H1 (cell line): ENCODE measurements at regions not wholly inside any gene's neighbourhood (a gene's known extent, or its start where the extent isn't known, plus 50 kb on each side); places are given as distances from the start of the nearest gene placed in this dataset.

ENCODE experiments used
- CTCF ChIA-PET: fragments of 300-600 bp; sonication (Branson Sonifier 250); formaldehyde crosslinking; loops from one replicate; lab custom pipeline; 2021; ENCODE audit not compliant: partially characterized antibody; lab: Charles Lee
- POLR2A ChIA-PET: fragments of 300-600 bp; sonication (Branson Sonifier 250); formaldehyde crosslinking; loops from one replicate; lab custom pipeline; 2021; ENCODE audit warnings: inconsistent platforms; ENCODE audit not compliant: partially characterized antibody; lab: Charles Lee
- DNase-seq, 2 experiments: peaks; one replicate each; pipeline versions ENCODE4 v3.0.0 to v3.0.0-alpha.2; 2010 to 2022; ENCODE audit warnings: low spot score in 2 of 2, low read depth in 1 of 2, mixed read lengths in 1 of 2
- FAIRE-seq: peaks from 2 replicates; lab custom pipeline; 2011; peaks lifted over from hg19 to GRCh38; lab: Jason Lieb, UNC
- H2AFZ ChIP-seq: 2 replicates; pipeline ENCODE4 v1.8.1; 2012; ENCODE audit warnings: low read length, inconsistent platforms
- H2AK5ac ChIP-seq: 2 replicates; pipeline ENCODE4 v1.6.1; 2013; ENCODE audit warnings: low read depth, low read length
- H2BK120ac ChIP-seq: replicated peaks from 2 replicates; pipeline ENCODE3; 2013; ENCODE audit warnings: low read depth, low read length, inconsistent platforms
- H2BK12ac ChIP-seq: 2 replicates; pipeline ENCODE4 v1.6.1; 2013; ENCODE audit warnings: low read depth, low read length
- H2BK15ac ChIP-seq: 2 replicates; pipeline ENCODE4 v1.6.1; 2013; ENCODE audit warnings: low read length
- H2BK20ac ChIP-seq: 2 replicates; pipeline ENCODE4 v1.6.1; 2013; ENCODE audit warnings: low read length
- H2BK5ac ChIP-seq: 2 replicates; pipeline ENCODE4 v1.6.1; 2013; ENCODE audit warnings: low read depth, low read length
- H3K14ac ChIP-seq: 2 replicates; pipeline ENCODE4 v1.6.1; 2013; ENCODE audit warnings: inconsistent platforms; ENCODE audit not compliant: insufficient read length
- H3K18ac ChIP-seq: 2 replicates; pipeline ENCODE4 v1.6.1; 2013; ENCODE audit warnings: low read length; ENCODE audit errors: extremely low read depth
- H3K23ac ChIP-seq: 2 replicates; pipeline ENCODE4 v1.6.1; 2013; ENCODE audit warnings: inconsistent platforms; ENCODE audit not compliant: insufficient read length
- H3K23me2 ChIP-seq: 2 replicates; pipeline ENCODE4 v1.6.1; 2013; ENCODE audit warnings: low read depth, low read length
- H3K27ac ChIP-seq: 2 replicates; pipeline ENCODE4 v1.6.1; 2011; ENCODE audit warnings: low read depth, low read length, inconsistent platforms
- H3K27me3 ChIP-seq, 4 experiments: replicated peaks in 1 of 4; 1 replicate in 1 of 4; 2 replicates in 3 of 4; pipeline versions ENCODE4 v1.6.1 to v1.8.1; 2011 to 2013; ENCODE audit warnings: low read length in 3 of 4, mild to moderate bottlenecking in 3 of 4, inconsistent platforms in 2 of 4, mixed read lengths in 2 of 4, moderate library complexity in 1 of 4; ENCODE audit not compliant: control insufficient read depth in 3 of 4, insufficient read depth in 3 of 4; ENCODE audit errors: extremely low read depth in 1 of 4
- H3K36me3 ChIP-seq, 4 experiments: 2 replicates each; pipeline versions ENCODE4 v1.6.1 to v1.8.1; 2011 to 2013; ENCODE audit warnings: mild to moderate bottlenecking in 4 of 4, low read length in 3 of 4, moderate library complexity in 2 of 4, control low read depth in 1 of 4, inconsistent platforms in 1 of 4; ENCODE audit not compliant: insufficient read depth in 4 of 4, control insufficient read depth in 2 of 4
- H3K4ac ChIP-seq: replicated peaks from 2 replicates; pipeline ENCODE3; 2013; ENCODE audit warnings: low read length, low read depth, mixed read lengths, inconsistent platforms; ENCODE audit not compliant: insufficient read length
- H3K4me1 ChIP-seq, 4 experiments: replicated peaks in 1 of 4; 1 replicate in 1 of 4; 2 replicates in 3 of 4; pipeline versions ENCODE4 v1.6.1 to v1.8.1; 2011 to 2013; ENCODE audit warnings: low read length in 3 of 4, inconsistent platforms in 2 of 4, mixed read lengths in 1 of 4; ENCODE audit not compliant: insufficient read depth in 4 of 4, control insufficient read depth in 3 of 4
- H3K4me2 ChIP-seq, 2 experiments: 2 replicates each; pipeline versions ENCODE4 v1.6.1 to v1.8.1; 2011 to 2013; ENCODE audit warnings: low read depth in 2 of 2, low read length in 2 of 2, control low read depth in 1 of 2, inconsistent platforms in 1 of 2, mild to moderate bottlenecking in 1 of 2; ENCODE audit not compliant: insufficient read depth in 1 of 2
- H3K4me3 ChIP-seq, 4 experiments: fragments of 200-600, 300-600 bp in 1 of 4; sonication (generic), shearing (Covaris generic), sonication (Bioruptor Twin) in 1 of 4; 2 replicates each; pipeline versions ENCODE4 v1.5.1 to v1.8.1; 2011 to 2016; ENCODE audit warnings: low read length in 4 of 4, low read depth in 3 of 4, control low read depth in 2 of 4, inconsistent platforms in 2 of 4, mild to moderate bottlenecking in 2 of 4, mixed read lengths in 1 of 4, moderate library complexity in 1 of 4; ENCODE audit not compliant: insufficient read depth in 2 of 4; ENCODE audit errors: extremely low read depth in 1 of 4
- H3K56ac ChIP-seq: replicated peaks from 2 replicates; pipeline ENCODE3; 2013; ENCODE audit warnings: low read depth, mild to moderate bottlenecking, mixed read lengths, low read length, inconsistent platforms; ENCODE audit not compliant: insufficient read length
- H3K79me1 ChIP-seq: 2 replicates; pipeline ENCODE4 v1.6.1; 2013; ENCODE audit warnings: low read depth, low read length, control low read depth
- H3K79me2 ChIP-seq, 2 experiments: 2 replicates each; pipeline versions ENCODE4 v1.6.1 to v1.8.1; 2012 to 2013; ENCODE audit warnings: low read length in 2 of 2, mild to moderate bottlenecking in 2 of 2, inconsistent platforms in 1 of 2; ENCODE audit not compliant: insufficient read depth in 2 of 2, control insufficient read depth in 1 of 2
- H3K9ac ChIP-seq, 4 experiments: replicated peaks in 1 of 4; 1 replicate in 1 of 4; 2 replicates in 3 of 4; pipeline versions ENCODE4 v1.6.1 to v1.8.1; 2011 to 2013; ENCODE audit warnings: low read depth in 3 of 4, low read length in 3 of 4, control low read depth in 2 of 4, mild to moderate bottlenecking in 2 of 4, moderate library complexity in 2 of 4, inconsistent platforms in 1 of 4; ENCODE audit errors: extremely low read depth in 1 of 4
- H3K9me3 ChIP-seq, 2 experiments: 2 replicates each; pipeline versions ENCODE4 v1.6.1 to v1.8.1; 2012 to 2013; ENCODE audit warnings: mild to moderate bottlenecking in 2 of 2, moderate library complexity in 2 of 2, control low read depth in 1 of 2, inconsistent platforms in 1 of 2, low read depth in 1 of 2, low read length in 1 of 2, mixed read lengths in 1 of 2; ENCODE audit not compliant: insufficient read depth in 2 of 2
- H4K20me1 ChIP-seq, 2 experiments: replicated peaks in 1 of 2; 2 replicates each; pipeline versions ENCODE3 to v1.8.1; 2011 to 2013; ENCODE audit warnings: inconsistent platforms in 2 of 2, low read length in 2 of 2, mild to moderate bottlenecking in 1 of 2; ENCODE audit not compliant: insufficient read depth in 2 of 2, control insufficient read depth in 1 of 2
- H4K5ac ChIP-seq: 2 replicates; pipeline ENCODE4 v1.6.1; 2013; ENCODE audit warnings: low read length, low read depth, mixed read lengths, inconsistent platforms; ENCODE audit not compliant: insufficient read length
- H4K8ac ChIP-seq: 2 replicates; pipeline ENCODE4 v1.8.0; 2013; ENCODE audit warnings: mild to moderate bottlenecking, moderate library complexity, low read length, inconsistent platforms; ENCODE audit not compliant: insufficient read depth; ENCODE audit errors: extremely low read depth
- H4K91ac ChIP-seq: replicated peaks from 2 replicates; pipeline ENCODE3; 2013; ENCODE audit warnings: low read length, mixed read lengths, inconsistent platforms; ENCODE audit not compliant: insufficient read length
- RAD21 ChIP-seq, 2 experiments: IDR thresholded peaks in 1 of 2; conservative IDR thresholded peaks in 1 of 2; 2 replicates each; pipeline ENCODE4 v1.6.1; 2011; ENCODE audit warnings: low read depth in 2 of 2, low read length in 2 of 2, improper control_type of control experiment in 1 of 2, inconsistent platforms in 1 of 2, mild to moderate bottlenecking in 1 of 2, moderate library complexity in 1 of 2
- WGBS, 2 experiments: shearing (Covaris generic) in 1 of 2; methylation state at CpG; one replicate each; pipeline versions ENCODE4 v1.1.6 to v1.1.7; 2013 to 2015; ENCODE audit warnings: low lambda C conversion rate in 2 of 2, mixed read lengths in 2 of 2, inconsistent platforms in 1 of 2, low coverage in 1 of 2, missing lambda C conversion rate in 1 of 2; ENCODE audit not compliant: insufficient replicate concordance in 2 of 2, insufficient coverage in 1 of 2, insufficient read length in 1 of 2; ENCODE audit errors: extremely low coverage in 1 of 2, missing lambda C conversion rate in 1 of 2; 5-methylcytosine and 5-hydroxymethylcytosine counted together

GRCh38 chr15:56534728-56535127 is 69.8 kb upstream of the MNS1 start:
- Histone ChIP-seq H3K56ac (no peak overlapping the region), H4K5ac (no peak overlapping the region), H3K79me1 (no peaks in the 10 kb centered on the region), H2AFZ (no peak overlapping the region), H3K4ac (no peak overlapping the region), H3K9ac (no peak overlapping the region), H4K91ac (no peak overlapping the region), H3K4me3 (no peak overlapping the region), H4K8ac (no peak overlapping the region), H3K9me3 (no peaks in the 10 kb centered on the region), H3K4me1 (no peaks in the 10 kb centered on the region), H2AK5ac (no peak overlapping the region), H2BK20ac (no peak overlapping the region), H3K18ac (no peak overlapping the region), H3K14ac (no peak overlapping the region), H2BK15ac (no peak overlapping the region), H2BK12ac (no peak overlapping the region), H2BK120ac (no peak overlapping the region), H3K79me2 (no peaks in the 10 kb centered on the region), H3K36me3 (no peaks in the 10 kb centered on the region), H3K23me2 (no peaks in the 10 kb centered on the region), H3K4me2 (no peak overlapping the region), H3K23ac (no peak overlapping the region), H2BK5ac (no peak overlapping the region), H4K20me1 (no peaks in the 10 kb centered on the region), H3K27me3 (no peaks in the 10 kb centered on the region), H3K27ac (no peak overlapping the region)
- FAIRE-seq, result no peak
- DNase-seq, result no peak
- POLR2A ChIA-PET, result interaction anchor here (1.6 kb wide), 1 partner anchor 15 kb away, joined by 4 read pairs; no protein-coding TSS in a partner anchor
- CTCF ChIA-PET, result interaction anchor here (2.3 to 2.7 kb wide), 2 partner anchors 38 to 43 kb away, joined by 6 to 7 read pairs; no protein-coding TSS in a partner anchor
- 89% methylated on average over 4 of the region's 4 CpGs; no CpG with 5 or more reads in 1 of the 2 experiments for WGBS, 2 experiments
- no peak for TF ChIP-seq RAD21 (IDR thresholded peaks at IDR 0.05 in 1 of 2, conservative IDR thresholded peaks at IDR 0.05 in 1 of 2; ENCODE audit: low read depth in 2 of 2, low read length in 2 of 2)
